GM06990 (cell line): ENCODE measurements at regions not wholly inside any gene's neighbourhood (a gene's known extent, or its start where the extent isn't known, plus 50 kb on each side); places are given as distances from the start of the nearest gene placed in this dataset.
"Not testable (repeated sequence)": the region's sequence is repeated elsewhere in the genome, so short reads cannot be mapped to it uniquely, and the experiment has no call there.

Experiments
- DNase-seq: peaks from one replicate; pipeline ENCODE4 v3.0.0-alpha.2; 2011; ENCODE audit not compliant: insufficient read length; ENCODE audit errors: extremely low read depth
- H3K27me3 ChIP-seq: replicated peaks from 2 replicates; pipeline ENCODE4 v1.6.0; 2011; ENCODE audit warnings: low read length; ENCODE audit not compliant: control insufficient read depth, insufficient read depth
- H3K36me3 ChIP-seq: 2 replicates; pipeline ENCODE4 v1.5.1; 2011; ENCODE audit warnings: low read length; ENCODE audit not compliant: control insufficient read depth, insufficient read depth
- H3K4me3 ChIP-seq: replicated peaks from 2 replicates; pipeline ENCODE4 v1.5.1; 2011; ENCODE audit warnings: low read depth, mild to moderate bottlenecking, control low read depth, low read length
- TF ChIP-seq, protein P1 (sequence below): IDR thresholded peaks from 2 replicates; pipeline ENCODE4 v1.5.1; 2011; ENCODE audit warnings: low read length, control low read depth, mild to moderate bottlenecking, inconsistent platforms; ENCODE audit not compliant: insufficient read depth, poor library complexity, severe bottlenecking

DNA sequence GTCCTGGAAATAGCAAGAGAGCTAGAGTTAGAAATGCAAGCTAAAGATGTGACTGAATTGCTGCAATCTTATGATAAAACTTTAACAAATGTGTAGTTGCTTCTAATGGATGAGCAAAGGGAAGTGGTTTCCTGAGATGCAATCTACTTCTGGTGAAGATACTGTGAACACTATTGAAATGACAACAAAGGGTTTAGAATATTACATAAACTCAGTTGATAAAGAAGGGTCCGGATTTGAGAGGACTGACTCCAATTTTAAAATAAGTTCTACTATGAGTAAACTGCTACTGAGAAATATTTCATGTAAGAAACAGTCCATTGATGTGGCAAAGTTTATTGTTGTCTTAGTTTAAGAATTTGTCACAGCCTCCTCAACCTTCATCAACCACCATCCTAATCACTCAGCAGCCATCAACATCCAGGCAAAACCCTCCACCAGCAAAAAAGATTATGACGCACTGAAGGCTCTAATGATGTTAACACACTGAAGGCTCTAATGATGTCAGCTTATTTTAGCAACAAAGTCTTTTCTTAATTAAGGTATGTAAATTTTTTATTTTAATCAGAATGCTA, 376.2 kb downstream of the CDH10 start:
- H3K36me3 ChIP-seq, result no peaks in the 10 kb centered on the region
- TF ChIP-seq, protein P1, sequence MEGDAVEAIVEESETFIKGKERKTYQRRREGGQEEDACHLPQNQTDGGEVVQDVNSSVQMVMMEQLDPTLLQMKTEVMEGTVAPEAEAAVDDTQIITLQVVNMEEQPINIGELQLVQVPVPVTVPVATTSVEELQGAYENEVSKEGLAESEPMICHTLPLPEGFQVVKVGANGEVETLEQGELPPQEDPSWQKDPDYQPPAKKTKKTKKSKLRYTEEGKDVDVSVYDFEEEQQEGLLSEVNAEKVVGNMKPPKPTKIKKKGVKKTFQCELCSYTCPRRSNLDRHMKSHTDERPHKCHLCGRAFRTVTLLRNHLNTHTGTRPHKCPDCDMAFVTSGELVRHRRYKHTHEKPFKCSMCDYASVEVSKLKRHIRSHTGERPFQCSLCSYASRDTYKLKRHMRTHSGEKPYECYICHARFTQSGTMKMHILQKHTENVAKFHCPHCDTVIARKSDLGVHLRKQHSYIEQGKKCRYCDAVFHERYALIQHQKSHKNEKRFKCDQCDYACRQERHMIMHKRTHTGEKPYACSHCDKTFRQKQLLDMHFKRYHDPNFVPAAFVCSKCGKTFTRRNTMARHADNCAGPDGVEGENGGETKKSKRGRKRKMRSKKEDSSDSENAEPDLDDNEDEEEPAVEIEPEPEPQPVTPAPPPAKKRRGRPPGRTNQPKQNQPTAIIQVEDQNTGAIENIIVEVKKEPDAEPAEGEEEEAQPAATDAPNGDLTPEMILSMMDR, result no peak
- H3K4me3 ChIP-seq, result no peak overlapping the region
- no peak for DNase-seq
- H3K27me3 ChIP-seq, result no peaks in the 10 kb centered on the region

DNA sequence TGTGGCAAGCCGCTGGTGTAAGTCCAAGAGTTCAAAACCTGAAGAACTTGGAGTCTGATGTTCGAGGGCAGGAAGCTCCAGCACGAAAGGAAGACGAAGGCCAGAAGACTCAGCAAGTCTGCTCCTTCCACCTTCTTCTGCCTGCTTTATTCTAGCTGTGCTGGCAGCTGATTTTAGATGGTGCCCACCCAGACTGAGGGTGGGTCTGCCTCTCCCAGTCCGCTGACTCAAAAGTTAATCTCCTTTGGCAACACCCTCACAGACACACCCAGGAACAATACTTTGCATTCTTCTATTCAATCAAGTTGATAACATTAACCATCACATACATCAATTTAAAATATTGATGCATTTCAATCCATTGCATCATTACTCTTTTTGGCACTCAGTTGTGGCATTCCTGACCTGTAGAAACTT, 373.1 kb downstream of the CDH10 start:
- H3K27me3 ChIP-seq, DNase-seq, H3K4me3 ChIP-seq, H3K36me3 ChIP-seq: not testable (repeated sequence)

GRCh38 chr5:24272741-24273140, 372.0 kb downstream of the CDH10 start:
- Histone ChIP-seq H3K27me3 (no peaks in the 10 kb centered on the region), H3K36me3 (no peaks in the 10 kb centered on the region), H3K4me3 (no peak overlapping the region)
- no peak for DNase-seq
- TF ChIP-seq, protein P1, result no peak

GRCh38 chr5:24280215-24280614, 364.6 kb downstream of the CDH10 start:
- Histone ChIP-seq H3K36me3 (no peaks in the 10 kb centered on the region), H3K27me3 (no peaks in the 10 kb centered on the region), H3K4me3 (no peak overlapping the region)
- TF ChIP-seq, protein P1, result no peak
- DNase-seq, result no peak

- Histone ChIP-seq H3K36me3 (no peaks in the 10 kb centered on the region), H3K4me3 (no peak overlapping the region), H3K27me3 (no peaks in the 10 kb centered on the region)
- TF ChIP-seq, protein P1, result no peak
- DNase-seq, result no peak
Measured at GRCh38 chr5:24281818-24282217, 363.0 kb downstream of the CDH10 start.

DNA sequence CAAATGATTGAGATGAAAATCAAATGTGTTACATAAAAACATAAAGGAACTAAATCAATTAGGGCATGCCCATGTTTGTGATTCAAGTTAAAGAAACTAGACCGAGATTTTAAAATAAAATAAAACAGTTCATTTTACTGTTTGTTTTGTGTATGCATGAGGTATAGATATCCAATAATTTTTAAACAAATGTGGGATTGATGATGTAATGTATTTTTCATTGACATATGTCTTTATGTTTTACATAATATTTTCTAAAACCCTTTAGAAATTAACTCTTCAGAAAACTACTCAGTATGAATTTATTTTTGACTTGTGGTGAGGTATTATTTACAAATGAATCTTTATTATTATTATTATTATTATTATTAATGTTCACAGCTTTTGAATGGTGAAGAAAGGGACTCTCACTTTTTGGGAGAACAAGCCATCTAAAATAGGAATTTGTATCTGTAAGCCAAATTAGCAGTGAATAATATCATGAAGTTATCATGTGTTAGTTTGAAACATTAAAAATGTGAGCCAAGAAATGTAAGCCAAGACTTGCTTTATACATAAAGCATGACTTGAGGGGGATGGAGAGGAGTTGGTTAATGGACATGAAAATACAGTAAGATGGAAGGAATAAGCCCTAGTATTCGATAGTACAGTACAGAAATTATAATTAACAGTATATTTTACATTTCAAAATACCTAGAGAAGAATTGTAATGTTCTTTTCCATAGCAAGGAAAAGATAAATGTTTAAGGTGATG, 355.0 kb downstream of the CDH10 start:
- Histone ChIP-seq H3K4me3 (no peak overlapping the region), H3K27me3 (no peaks in the 10 kb centered on the region), H3K36me3 (no peaks in the 10 kb centered on the region)
- TF ChIP-seq, protein P1, result no peak
- no peak for DNase-seq
